WTC11 (cell line): ENCODE measurements at regions not wholly inside any gene's neighbourhood (a gene's known extent, or its start where the extent isn't known, plus 50 kb on each side); places are given as distances from the start of the nearest gene placed in this dataset.

Source experiments
- ATAC-seq: fragments of 200-7000 bp; cut with Tn5 transposase; 2 replicates; pipeline ENCODE4 v1.10.0; 2021; ENCODE audit warnings: mild to moderate bottlenecking, moderate library complexity
- CTCF ChIA-PET: fragments of 300-600 bp; sonication (Branson Sonifier 250); formaldehyde crosslinking; loops from one replicate; lab custom pipeline; 2021; ENCODE audit warnings: antibody characterized with exemption; lab: Charles Lee
- POLR2A ChIA-PET: fragments of 350-600 bp; sonication (Branson Sonifier 250); formaldehyde crosslinking; loops from one replicate; lab custom pipeline; 2021; ENCODE audit warnings: antibody characterized with exemption; lab: Charles Lee
- DNase-seq: peaks from one replicate; pipeline ENCODE4 v3.0.0; 2021; ENCODE audit warnings: low spot score
- H3K27ac Mint-ChIP-seq: 2 replicates; pipeline ENCODE4 v1.8.0; 2021; ENCODE audit warnings: mixed read lengths
- H3K27me3 Mint-ChIP-seq: 2 replicates; pipeline ENCODE4 v1.8.0; 2021; ENCODE audit warnings: low read depth, mild to moderate bottlenecking, moderate library complexity, mixed read lengths
- H3K36me3 Mint-ChIP-seq: 2 replicates; pipeline ENCODE4 v1.8.0; 2021; ENCODE audit warnings: mixed read lengths
- H3K4me1 Mint-ChIP-seq: 2 replicates; pipeline ENCODE4 v1.8.0; 2022; ENCODE audit warnings: mixed read lengths
- H3K4me3 Mint-ChIP-seq: 2 replicates; pipeline ENCODE4 v1.8.0; 2021; ENCODE audit warnings: mild to moderate bottlenecking, moderate library complexity, mixed read lengths
- H3K9me3 Mint-ChIP-seq: 2 replicates; pipeline ENCODE4 v1.8.0; 2021; ENCODE audit warnings: mixed read lengths
- ATF1 ChIP-seq: sonication (generic); formaldehyde crosslinking; IDR thresholded peaks from 2 replicates; pipeline ENCODE4 v1.8.1; 2023; ENCODE audit warnings: mild to moderate bottlenecking, moderate library complexity, missing genetic modification reagents
- CBFB ChIP-seq: sonication (generic); formaldehyde crosslinking; IDR thresholded peaks from 2 replicates; pipeline ENCODE4 v1.8.1; 2022; ENCODE audit warnings: mild to moderate bottlenecking, low read depth, missing genetic modification reagents
- CREM ChIP-seq: sonication (generic); formaldehyde crosslinking; IDR thresholded peaks from 2 replicates; pipeline ENCODE4 v1.8.1; 2022; ENCODE audit warnings: mild to moderate bottlenecking, missing genetic modification reagents, moderate library complexity
- ESRRA ChIP-seq: sonication (generic); formaldehyde crosslinking; IDR thresholded peaks from 2 replicates; pipeline ENCODE4 v1.8.1; 2022; ENCODE audit warnings: mild to moderate bottlenecking, missing genetic modification reagents, borderline replicate concordance
- FOXK1 ChIP-seq: sonication (generic); formaldehyde crosslinking; IDR thresholded peaks from 2 replicates; pipeline ENCODE4 v1.8.0; 2022; ENCODE audit warnings: mild to moderate bottlenecking, moderate library complexity, missing genetic modification reagents
- GABPB1 ChIP-seq: sonication (generic); formaldehyde crosslinking; IDR thresholded peaks from 2 replicates; pipeline ENCODE4 v1.8.1; 2023; ENCODE audit warnings: mild to moderate bottlenecking, missing genetic modification reagents
- JUN ChIP-seq: sonication (generic); formaldehyde crosslinking; IDR thresholded peaks from 2 replicates; pipeline ENCODE4 v1.8.0; 2023; ENCODE audit warnings: mild to moderate bottlenecking, missing genetic modification reagents
- NFATC4 ChIP-seq: fragments of 250-450 bp; sonication (Bioruptor Pico); IDR thresholded peaks from 2 replicates; pipeline ENCODE4 v1.9.0; 2021; ENCODE audit warnings: mild to moderate bottlenecking
- ZNF121 ChIP-seq: sonication (generic); formaldehyde crosslinking; IDR thresholded peaks from 2 replicates; pipeline ENCODE4 v1.8.0; 2023; ENCODE audit warnings: missing genetic modification reagents
- ZNF232 ChIP-seq: sonication (generic); formaldehyde crosslinking; IDR thresholded peaks from 2 replicates; pipeline ENCODE4 v1.8.0; 2022; ENCODE audit warnings: mild to moderate bottlenecking, missing genetic modification reagents
- ZNF263 ChIP-seq: sonication (generic); formaldehyde crosslinking; IDR thresholded peaks from 2 replicates; pipeline ENCODE4 v1.8.1; 2022; ENCODE audit warnings: low read depth, mild to moderate bottlenecking, moderate library complexity, missing genetic modification reagents
- ZNF396 ChIP-seq: fragments of 250-450 bp; sonication (Bioruptor Pico); IDR thresholded peaks from 2 replicates; pipeline ENCODE4 v1.8.0; 2021; ENCODE audit warnings: mild to moderate bottlenecking, moderate library complexity, borderline replicate concordance
- TF ChIP-seq, protein P1 (sequence below): sonication (generic); formaldehyde crosslinking; IDR thresholded peaks from 2 replicates; pipeline ENCODE4 v1.8.0; 2022; ENCODE audit warnings: missing genetic modification reagents
- TF ChIP-seq, protein P2 (sequence below): fragments of 250-450 bp; sonication (Bioruptor Pico); IDR thresholded peaks from 2 replicates; pipeline ENCODE4 v1.8.0; 2021; ENCODE audit warnings: mild to moderate bottlenecking
- TF ChIP-seq, protein P3 (sequence below): sonication (generic); formaldehyde crosslinking; IDR thresholded peaks from 2 replicates; pipeline ENCODE4 v1.8.0; 2022; ENCODE audit warnings: mild to moderate bottlenecking, missing genetic modification reagents
- TF ChIP-seq, protein P4 (sequence below): sonication (generic); formaldehyde crosslinking; IDR thresholded peaks from 2 replicates; pipeline ENCODE4 v1.8.1; 2023; ENCODE audit warnings: mild to moderate bottlenecking, missing genetic modification reagents, moderate library complexity
- TF ChIP-seq, protein P5 (sequence below): sonication (generic); formaldehyde crosslinking; conservative IDR thresholded peaks from 2 replicates; pipeline ENCODE4 v1.8.1; 2022; ENCODE audit warnings: mild to moderate bottlenecking, missing genetic modification reagents
- TF ChIP-seq, protein P6 (sequence below): sonication (generic); formaldehyde crosslinking; IDR thresholded peaks from 2 replicates; pipeline ENCODE4 v1.8.1; 2022; ENCODE audit warnings: mild to moderate bottlenecking, missing genetic modification reagents, moderate library complexity, borderline replicate concordance
- TF ChIP-seq, protein P7 (sequence below): sonication (generic); formaldehyde crosslinking; IDR thresholded peaks from 2 replicates; pipeline ENCODE4 v1.8.0; 2022; ENCODE audit warnings: mild to moderate bottlenecking, missing genetic modification reagents

DNA sequence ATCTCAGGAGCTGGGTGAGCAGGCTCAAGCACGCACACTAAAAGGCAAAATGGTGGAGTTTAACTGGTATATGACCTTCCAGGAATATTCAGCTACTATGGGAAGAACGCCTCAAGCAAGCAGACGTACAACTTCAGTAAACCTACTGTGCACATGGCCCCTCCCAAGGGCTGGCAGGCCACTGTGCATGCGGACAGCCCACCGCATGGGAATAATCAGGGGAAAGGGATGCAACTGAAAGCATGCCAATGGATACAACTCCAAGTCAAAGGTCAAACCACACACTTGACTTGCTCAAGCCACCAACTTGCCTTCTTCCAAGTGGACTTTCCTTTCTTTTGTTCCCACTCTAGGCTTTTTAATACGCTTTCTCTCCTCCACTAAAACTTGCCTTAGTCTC lies 121.6 kb upstream of the SNTG2 start:
- Mint-ChIP-seq H3K9me3 (peaks cover 8% of the 10 kb centered on the region; the same call in 1 of the 2 replicates), H3K27me3 (peaks cover 43% of the 10 kb centered on the region), H3K4me1 (peaks cover 34% of the 10 kb centered on the region), H3K27ac (no peak overlapping the region), H3K4me3 (no peak overlapping the region), H3K36me3 (no peaks in the 10 kb centered on the region)
- ATAC-seq (no peak), DNase-seq (no peak)
- ChIA-PET CTCF (no interaction called here), POLR2A (no interaction called here)
- TF ChIP-seq, protein P1, sequence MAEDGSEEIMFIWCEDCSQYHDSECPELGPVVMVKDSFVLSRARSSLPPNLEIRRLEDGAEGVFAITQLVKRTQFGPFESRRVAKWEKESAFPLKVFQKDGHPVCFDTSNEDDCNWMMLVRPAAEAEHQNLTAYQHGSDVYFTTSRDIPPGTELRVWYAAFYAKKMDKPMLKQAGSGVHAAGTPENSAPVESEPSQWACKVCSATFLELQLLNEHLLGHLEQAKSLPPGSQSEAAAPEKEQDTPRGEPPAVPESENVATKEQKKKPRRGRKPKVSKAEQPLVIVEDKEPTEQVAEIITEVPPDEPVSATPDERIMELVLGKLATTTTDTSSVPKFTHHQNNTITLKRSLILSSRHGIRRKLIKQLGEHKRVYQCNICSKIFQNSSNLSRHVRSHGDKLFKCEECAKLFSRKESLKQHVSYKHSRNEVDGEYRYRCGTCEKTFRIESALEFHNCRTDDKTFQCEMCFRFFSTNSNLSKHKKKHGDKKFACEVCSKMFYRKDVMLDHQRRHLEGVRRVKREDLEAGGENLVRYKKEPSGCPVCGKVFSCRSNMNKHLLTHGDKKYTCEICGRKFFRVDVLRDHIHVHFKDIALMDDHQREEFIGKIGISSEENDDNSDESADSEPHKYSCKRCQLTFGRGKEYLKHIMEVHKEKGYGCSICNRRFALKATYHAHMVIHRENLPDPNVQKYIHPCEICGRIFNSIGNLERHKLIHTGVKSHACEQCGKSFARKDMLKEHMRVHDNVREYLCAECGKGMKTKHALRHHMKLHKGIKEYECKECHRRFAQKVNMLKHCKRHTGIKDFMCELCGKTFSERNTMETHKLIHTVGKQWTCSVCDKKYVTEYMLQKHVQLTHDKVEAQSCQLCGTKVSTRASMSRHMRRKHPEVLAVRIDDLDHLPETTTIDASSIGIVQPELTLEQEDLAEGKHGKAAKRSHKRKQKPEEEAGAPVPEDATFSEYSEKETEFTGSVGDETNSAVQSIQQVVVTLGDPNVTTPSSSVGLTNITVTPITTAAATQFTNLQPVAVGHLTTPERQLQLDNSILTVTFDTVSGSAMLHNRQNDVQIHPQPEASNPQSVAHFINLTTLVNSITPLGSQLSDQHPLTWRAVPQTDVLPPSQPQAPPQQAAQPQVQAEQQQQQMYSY (CRISPR knock-in tag) = no peak
- no peak for TF ChIP-seq ZNF396 (CRISPR knock-in tag)
- TF ChIP-seq NFATC4 = no peak
- TF ChIP-seq ZNF121 (CRISPR knock-in tag) = no peak
- TF ChIP-seq, protein P2, sequence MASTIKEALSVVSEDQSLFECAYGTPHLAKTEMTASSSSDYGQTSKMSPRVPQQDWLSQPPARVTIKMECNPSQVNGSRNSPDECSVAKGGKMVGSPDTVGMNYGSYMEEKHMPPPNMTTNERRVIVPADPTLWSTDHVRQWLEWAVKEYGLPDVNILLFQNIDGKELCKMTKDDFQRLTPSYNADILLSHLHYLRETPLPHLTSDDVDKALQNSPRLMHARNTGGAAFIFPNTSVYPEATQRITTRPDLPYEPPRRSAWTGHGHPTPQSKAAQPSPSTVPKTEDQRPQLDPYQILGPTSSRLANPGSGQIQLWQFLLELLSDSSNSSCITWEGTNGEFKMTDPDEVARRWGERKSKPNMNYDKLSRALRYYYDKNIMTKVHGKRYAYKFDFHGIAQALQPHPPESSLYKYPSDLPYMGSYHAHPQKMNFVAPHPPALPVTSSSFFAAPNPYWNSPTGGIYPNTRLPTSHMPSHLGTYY (CRISPR knock-in tag) = no peak
- no peak for TF ChIP-seq CREM (CRISPR knock-in tag)
- no peak for TF ChIP-seq JUN (CRISPR knock-in tag)
- no peak for TF ChIP-seq FOXK1 (CRISPR knock-in tag)
- TF ChIP-seq ESRRA = no peak
- TF ChIP-seq, protein P3, sequence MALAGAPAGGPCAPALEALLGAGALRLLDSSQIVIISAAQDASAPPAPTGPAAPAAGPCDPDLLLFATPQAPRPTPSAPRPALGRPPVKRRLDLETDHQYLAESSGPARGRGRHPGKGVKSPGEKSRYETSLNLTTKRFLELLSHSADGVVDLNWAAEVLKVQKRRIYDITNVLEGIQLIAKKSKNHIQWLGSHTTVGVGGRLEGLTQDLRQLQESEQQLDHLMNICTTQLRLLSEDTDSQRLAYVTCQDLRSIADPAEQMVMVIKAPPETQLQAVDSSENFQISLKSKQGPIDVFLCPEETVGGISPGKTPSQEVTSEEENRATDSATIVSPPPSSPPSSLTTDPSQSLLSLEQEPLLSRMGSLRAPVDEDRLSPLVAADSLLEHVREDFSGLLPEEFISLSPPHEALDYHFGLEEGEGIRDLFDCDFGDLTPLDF (CRISPR knock-in tag) = no peak
- TF ChIP-seq ZNF263 = no peak
- no peak for TF ChIP-seq ZNF232
- TF ChIP-seq, protein P4, sequence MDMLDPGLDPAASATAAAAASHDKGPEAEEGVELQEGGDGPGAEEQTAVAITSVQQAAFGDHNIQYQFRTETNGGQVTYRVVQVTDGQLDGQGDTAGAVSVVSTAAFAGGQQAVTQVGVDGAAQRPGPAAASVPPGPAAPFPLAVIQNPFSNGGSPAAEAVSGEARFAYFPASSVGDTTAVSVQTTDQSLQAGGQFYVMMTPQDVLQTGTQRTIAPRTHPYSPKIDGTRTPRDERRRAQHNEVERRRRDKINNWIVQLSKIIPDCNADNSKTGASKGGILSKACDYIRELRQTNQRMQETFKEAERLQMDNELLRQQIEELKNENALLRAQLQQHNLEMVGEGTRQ (CRISPR knock-in tag) = no peak
- no peak for TF ChIP-seq ATF1 (CRISPR knock-in tag)
- TF ChIP-seq CBFB (CRISPR knock-in tag) = no peak
- TF ChIP-seq, protein P5, sequence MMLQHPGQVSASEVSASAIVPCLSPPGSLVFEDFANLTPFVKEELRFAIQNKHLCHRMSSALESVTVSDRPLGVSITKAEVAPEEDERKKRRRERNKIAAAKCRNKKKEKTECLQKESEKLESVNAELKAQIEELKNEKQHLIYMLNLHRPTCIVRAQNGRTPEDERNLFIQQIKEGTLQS (CRISPR knock-in tag) = no peak
- TF ChIP-seq, protein P6, sequence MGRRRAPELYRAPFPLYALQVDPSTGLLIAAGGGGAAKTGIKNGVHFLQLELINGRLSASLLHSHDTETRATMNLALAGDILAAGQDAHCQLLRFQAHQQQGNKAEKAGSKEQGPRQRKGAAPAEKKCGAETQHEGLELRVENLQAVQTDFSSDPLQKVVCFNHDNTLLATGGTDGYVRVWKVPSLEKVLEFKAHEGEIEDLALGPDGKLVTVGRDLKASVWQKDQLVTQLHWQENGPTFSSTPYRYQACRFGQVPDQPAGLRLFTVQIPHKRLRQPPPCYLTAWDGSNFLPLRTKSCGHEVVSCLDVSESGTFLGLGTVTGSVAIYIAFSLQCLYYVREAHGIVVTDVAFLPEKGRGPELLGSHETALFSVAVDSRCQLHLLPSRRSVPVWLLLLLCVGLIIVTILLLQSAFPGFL (CRISPR knock-in tag) = no peak

DNA sequence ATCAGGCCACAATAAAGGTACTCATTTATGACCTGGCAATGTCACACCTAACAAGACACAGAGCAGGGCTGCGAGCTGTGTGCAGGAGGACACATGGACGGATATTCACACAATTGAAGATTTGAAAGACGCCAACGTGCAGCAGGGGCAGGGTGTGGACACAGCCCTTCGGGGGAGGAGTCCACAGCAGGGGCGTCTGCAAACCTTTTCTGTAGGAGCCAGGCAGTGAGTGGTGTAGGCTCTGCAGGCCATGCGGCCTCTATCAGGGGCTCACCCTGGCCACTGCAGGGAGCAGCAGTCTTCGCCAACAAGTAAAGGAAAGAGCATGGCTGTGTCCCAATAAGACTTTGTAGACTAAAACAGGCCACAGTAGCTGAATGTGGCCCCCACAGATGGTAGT lies 125.7 kb upstream of the SNTG2 start:
- peaks cover 25% of the 10 kb centered on the region for H3K27me3 Mint-ChIP-seq
- ChIA-PET POLR2A (no interaction called here), CTCF (interaction anchor here (0.8 to 1.5 kb wide), 2 partner anchors 110 to 316 kb away, joined by 3 to 5 read pairs; no protein-coding TSS in a partner anchor)
- H3K9me3 Mint-ChIP-seq = peaks cover 14% of the 10 kb centered on the region
- DNase-seq (no peak), ATAC-seq (peak; percentile 93)
- H3K27ac Mint-ChIP-seq = no peak overlapping the region
- H3K36me3 Mint-ChIP-seq = no peaks in the 10 kb centered on the region
- H3K4me1 Mint-ChIP-seq = peaks cover 8% of the 10 kb centered on the region
- no peak overlapping the region for H3K4me3 Mint-ChIP-seq
- no peak for TF ChIP-seq GABPB1 (CRISPR knock-in tag)
- TF ChIP-seq, protein P7, sequence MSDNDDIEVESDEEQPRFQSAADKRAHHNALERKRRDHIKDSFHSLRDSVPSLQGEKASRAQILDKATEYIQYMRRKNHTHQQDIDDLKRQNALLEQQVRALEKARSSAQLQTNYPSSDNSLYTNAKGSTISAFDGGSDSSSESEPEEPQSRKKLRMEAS (CRISPR knock-in tag) = peak; percentile 51; the same call in 1 of the 2 replicates
- TF ChIP-seq, all 79 proteins: peak for 1
